Right renal pelvis (tissue), 4 donors: ENCODE measurements at regions not wholly inside any gene's neighbourhood (a gene's known extent, or its start where the extent isn't known, plus 50 kb on each side); places are given as distances from the start of the nearest gene placed in this dataset.
"Not testable (repeated sequence)": the region's sequence is repeated elsewhere in the genome, so short reads cannot be mapped to it uniquely, and the experiment has no call there.

Experiments
- DNase-seq, 4 donors: peaks; one replicate each; pipeline ENCODE4 v3.0.0-alpha.2; 2013; ENCODE audit warnings: low read depth in 4 of 4, low spot score in 3 of 4, missing footprints in 1 of 4

DNA sequence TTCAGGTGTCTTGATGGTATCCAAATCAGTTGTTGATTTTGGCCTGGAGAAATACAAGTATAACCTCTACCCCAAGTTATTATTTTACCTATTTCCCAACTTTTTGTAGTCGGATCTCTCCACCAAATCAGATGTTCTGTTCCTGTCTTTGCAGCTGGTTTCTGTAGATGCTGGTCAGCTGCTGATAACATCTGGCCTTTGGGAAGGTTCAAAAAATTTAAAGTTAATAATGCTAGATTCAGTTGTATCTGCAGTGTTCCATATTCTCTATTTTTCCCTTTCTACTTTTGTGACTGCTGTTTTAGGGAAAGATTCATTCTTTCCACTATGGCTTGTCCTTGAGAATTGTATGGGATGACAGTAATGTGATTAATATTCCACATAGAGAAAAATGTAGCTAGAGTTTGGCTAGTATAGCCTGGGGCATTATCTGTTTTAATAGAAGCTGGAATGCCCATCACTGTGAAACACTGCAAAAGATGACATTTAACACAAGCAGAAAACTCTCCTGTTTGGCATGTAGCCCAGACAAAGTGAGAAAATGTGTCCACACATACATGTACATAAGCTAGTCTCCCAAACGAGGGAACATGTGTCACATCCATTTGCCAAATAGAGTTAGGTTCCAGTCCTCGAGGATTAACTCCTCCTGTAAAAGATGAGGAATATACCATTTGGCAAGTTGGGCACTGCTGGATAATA lies 99.2 kb downstream of the ZNF100 start:
- DNase-seq: not testable (repeated sequence)

DNA sequence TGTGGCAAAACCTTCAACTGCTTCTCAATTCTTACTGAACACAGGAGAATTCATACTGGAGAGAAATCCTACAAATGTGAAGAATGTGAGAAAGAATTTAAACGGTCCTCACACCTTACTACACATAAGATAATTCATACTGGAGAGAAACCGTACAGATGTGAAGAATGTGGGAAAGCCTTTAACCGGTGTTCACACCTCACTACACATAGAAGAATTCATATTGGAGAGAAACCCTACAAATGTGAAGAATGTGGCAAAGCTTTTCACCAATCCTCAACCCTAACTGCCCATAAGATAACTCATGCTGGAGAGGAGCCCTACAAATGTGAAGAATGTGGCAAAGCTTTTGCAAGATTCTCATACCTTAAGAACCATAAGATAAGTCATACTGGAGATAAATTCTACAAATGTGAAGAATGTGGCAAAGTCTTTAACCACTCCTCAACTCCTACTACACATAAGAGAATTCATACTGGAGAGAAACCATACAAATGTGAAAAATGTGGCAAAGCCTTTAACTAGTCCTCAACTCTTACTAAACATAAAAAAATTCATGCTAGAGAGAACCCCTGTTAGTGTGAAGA lies 111.7 kb downstream of the ZNF100 start:
- no peak for DNase-seq

GRCh38 chr19:21651478-21651877 lies 115.9 kb downstream of the ZNF100 start:
- DNase-seq: not testable (repeated sequence)

- no peak for DNase-seq
Observed at GRCh38 chr19:21638776-21639175, 128.6 kb downstream of the ZNF100 start.

- DNase-seq: no peak
Observed at GRCh38 chr19:21626924-21627697, 121.7 kb downstream of the ZNF429 start.

DNA sequence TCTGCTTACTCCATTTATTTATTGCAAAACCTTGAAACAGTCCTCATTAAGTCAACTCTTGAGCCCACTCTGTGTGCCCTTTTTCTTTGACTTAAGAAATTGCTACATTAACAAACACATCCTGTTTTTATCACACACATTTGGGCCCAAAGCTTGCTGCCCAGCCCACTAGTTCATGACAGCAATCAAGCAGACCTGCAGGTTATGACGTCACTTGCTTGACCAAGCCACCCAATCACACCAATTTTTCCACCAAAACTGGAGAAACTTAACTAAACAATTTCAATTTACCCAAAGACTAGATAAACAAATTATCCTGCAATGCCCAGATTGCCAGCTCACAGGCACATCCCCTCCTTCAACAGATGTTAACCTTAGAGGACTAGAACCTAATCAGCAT lies 120.7 kb downstream of the ZNF429 start:
- DNase-seq: no peak

GRCh38 chr19:21622920-21623319 lies 117.5 kb downstream of the ZNF429 start:
- no peak for DNase-seq

DNA sequence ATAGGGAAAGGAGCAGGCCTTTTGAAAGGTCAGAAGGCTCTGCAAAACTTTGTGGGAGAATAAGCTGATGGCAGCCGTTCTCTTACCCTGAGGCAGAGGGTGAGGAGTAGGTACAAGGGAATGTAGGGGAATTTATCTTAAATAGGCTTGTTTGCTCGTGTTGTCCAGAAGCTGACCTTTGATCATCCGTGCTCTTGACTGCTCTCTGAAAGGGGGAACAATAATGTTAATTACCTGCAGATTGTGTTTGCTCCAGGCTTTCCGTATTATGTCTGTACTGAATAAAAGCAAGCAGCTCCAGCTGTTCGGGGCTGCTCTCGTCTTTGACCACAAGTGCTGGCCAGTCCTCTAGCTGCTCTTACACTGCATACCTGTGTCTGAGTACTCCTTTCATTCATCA lies 116.3 kb downstream of the ZNF429 start:
- DNase-seq: no peak

DNA sequence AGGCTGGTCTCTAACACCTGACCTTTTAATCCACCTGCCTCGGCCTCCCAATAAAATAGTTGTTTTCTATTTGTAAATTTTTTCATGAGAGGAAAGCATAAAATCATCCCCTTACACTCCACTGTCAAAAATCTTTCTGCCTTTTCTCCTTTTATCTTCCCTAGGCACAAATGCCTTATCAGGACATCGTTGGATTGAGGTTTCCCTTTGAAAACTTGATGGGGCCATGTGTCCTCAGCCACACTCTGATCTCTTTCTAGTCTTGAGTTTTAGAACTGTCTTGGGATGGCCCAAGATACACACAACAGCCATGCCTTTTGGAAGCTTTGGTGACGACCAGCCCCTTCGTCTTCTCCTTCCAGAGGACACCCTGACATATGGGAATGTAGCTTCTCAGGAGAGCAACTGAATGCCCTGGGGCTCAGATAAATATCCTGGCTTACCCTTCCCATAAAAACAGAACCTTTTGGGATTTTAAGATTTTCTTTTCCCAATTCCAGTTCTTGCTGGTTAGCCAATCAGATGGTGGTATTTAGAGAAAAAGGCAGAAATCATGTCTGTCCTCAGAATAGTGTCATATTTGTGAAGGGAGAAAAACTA lies 112.4 kb downstream of the ZNF429 start:
- DNase-seq: no peak

- DNase-seq: not testable (repeated sequence)
Observed at GRCh38 chr19:21614776-21615175, 109.4 kb downstream of the ZNF429 start.

DNA sequence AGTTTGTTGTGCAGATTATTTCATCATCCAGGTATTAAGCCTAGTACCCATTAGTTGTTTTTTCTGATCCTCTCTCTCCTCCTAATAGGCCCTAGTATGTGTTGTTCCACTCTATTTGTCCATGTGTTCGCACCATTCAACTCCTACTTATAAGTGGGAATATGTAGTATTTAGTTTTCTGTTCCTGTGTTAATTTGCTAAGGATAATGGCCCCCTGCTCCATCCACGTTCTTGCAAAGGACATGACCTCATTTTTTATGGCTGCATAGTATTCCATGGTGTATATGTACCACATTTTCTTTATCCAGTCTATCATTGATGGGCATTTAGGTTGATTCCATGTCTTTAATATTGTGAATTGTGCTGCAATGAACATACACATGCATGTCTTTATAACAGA lies 107.8 kb downstream of the ZNF429 start:
- DNase-seq: not testable (repeated sequence)

- DNase-seq: no peak
Observed at GRCh38 chr19:21612403-21612872, 107.0 kb downstream of the ZNF429 start.

DNA sequence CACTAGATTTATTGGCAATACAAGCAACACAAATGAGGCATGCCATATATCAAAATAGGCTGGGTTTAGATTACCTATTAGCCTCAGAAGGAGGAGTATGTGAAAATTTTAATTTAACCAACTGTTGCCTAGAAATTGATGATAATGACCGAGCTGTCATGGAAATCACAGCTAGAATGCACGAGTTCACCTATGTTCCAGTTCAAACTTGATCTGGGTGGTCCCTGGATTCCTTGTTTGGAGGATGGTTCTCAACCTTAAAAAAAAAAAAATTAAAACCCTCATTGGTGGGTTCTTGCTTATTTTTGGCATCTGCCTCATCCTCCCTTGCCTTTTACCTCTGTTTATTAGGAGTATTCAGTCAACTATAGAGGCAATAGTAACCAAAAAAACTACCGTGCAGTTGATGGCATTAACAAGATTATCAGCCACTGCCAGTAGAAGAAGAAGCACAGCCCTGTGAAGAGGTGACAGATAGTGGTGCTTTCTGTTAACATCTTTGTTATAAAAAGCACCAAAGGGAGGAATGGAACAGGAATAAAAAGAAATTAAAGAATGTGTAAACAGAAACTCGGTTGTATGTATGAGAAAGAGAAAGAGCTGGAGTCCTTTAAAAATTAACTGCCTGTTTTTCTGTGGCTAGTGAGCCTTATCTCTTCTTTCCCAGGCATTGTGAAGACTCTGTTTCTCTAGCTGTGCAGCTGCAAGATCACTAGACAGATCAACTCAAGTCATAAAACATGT lies 106.4 kb downstream of the ZNF429 start:
- DNase-seq: peak in 1 of 4 donors; percentile 20

- no peak for DNase-seq
Observed at GRCh38 chr19:21610787-21611186, 105.4 kb downstream of the ZNF429 start.

- no peak for DNase-seq
Observed at GRCh38 chr19:21610341-21610740, 104.9 kb downstream of the ZNF429 start.

DNA sequence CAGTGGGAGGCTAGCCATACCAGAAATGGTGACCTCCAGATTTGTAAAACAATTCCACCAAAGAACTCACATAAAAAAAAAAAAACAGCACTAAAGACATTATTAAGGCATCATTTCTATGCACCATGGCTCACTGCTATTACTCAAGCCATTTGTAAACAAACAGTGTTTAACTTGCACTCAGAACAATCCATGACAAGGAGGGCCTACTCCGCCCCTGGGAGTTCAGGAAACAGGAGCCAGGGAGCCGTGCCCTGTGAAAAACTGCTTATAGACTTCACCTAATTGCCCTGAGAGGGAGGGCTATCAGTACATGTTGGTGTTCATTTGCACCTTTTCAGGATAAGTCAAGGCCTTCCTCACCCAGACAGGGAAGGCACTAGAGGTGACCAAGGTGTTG lies 103.2 kb downstream of the ZNF429 start:
- DNase-seq: no peak

- no peak for DNase-seq
Observed at GRCh38 chr19:21607449-21607848, 102.0 kb downstream of the ZNF429 start.

GRCh38 chr19:21607011-21607410 lies 101.6 kb downstream of the ZNF429 start:
- DNase-seq: not testable (repeated sequence)

GRCh38 chr19:21606326-21606725 lies 100.9 kb downstream of the ZNF429 start:
- not testable (repeated sequence) for DNase-seq

- peak in 1 of 4 donors; percentile 36 for DNase-seq
Observed at GRCh38 chr19:21604951-21605476, 99.6 kb downstream of the ZNF429 start.
